HepG2 (cell line): ENCODE measurements at regions not wholly inside any gene's neighbourhood (a gene's known extent, or its start where the extent isn't known, plus 50 kb on each side); places are given as distances from the start of the nearest gene placed in this dataset.

Experiments
- ATAC-seq: fragments of 200-7000 bp; cut with Tn5 transposase; 3 replicates; pipeline ENCODE4 v1.9.1; 2020; ENCODE audit warnings: mild to moderate bottlenecking, moderate library complexity
- BruUV-seq: library from RNA; stranded (reverse); fragments of 400-500 nt; replicated peaks from 2 replicates; lab custom pipeline; 2021; lab: Mats Ljungman, UMichigan
- CTCF ChIA-PET: fragments of 300-600 bp; formaldehyde crosslinking; extraction: SDS; loops from one replicate; lab custom pipeline; 2021; ENCODE audit warnings: low total read pairs, inconsistent platforms, low intra/inter-chr PET ratio; lab: Yijun Ruan, JAX
- POLR2A ChIA-PET: fragments of 350-600 bp; sonication (Branson Sonifier 250); formaldehyde crosslinking; loops from one replicate; lab custom pipeline; 2020; ENCODE audit warnings: antibody characterized with exemption, inconsistent platforms; lab: Yijun Ruan, JAX
- DNase-seq: peaks from one replicate; pipeline ENCODE4 v3.0.0-alpha.2; 2015; ENCODE audit warnings: low spot score
- FAIRE-seq: peaks from 3 replicates; lab custom pipeline; 2011; peaks lifted over from hg19 to GRCh38; lab: Jason Lieb, UNC
- H2AFZ ChIP-seq: one replicate; pipeline ENCODE4 v1.6.1; 2011; ENCODE audit warnings: low read length, inconsistent platforms
- H3K27ac ChIP-seq: fragments of 300-600 bp; 3 replicates; pipeline ENCODE4 v1.8.0; 2011; ENCODE audit warnings: mixed run types, mild to moderate bottlenecking, mixed read lengths, low read length, inconsistent platforms; ENCODE audit not compliant: insufficient read depth; ENCODE audit errors: extremely low read length
- H3K27me3 ChIP-seq, 2 experiments: fragments of 200-600 bp in 1 of 2; 2 replicates in 1 of 2; 3 replicates in 1 of 2; pipeline versions ENCODE4 v1.6.0 to v1.8.0; 2011; ENCODE audit warnings: low read length in 2 of 2, mild to moderate bottlenecking in 2 of 2, moderate library complexity in 2 of 2, inconsistent platforms in 1 of 2; ENCODE audit not compliant: insufficient read depth in 2 of 2, control insufficient read depth in 1 of 2
- H3K36me3 ChIP-seq, 2 experiments: fragments of 200-600 bp in 1 of 2; replicated peaks in 1 of 2; 2 replicates in 1 of 2; 3 replicates in 1 of 2; pipeline versions ENCODE4 v1.5.1 to v1.8.0; 2011; ENCODE audit warnings: low read length in 2 of 2, inconsistent platforms in 1 of 2; ENCODE audit not compliant: insufficient read depth in 2 of 2, control insufficient read depth in 1 of 2
- H3K4me1 ChIP-seq: 2 replicates; pipeline ENCODE4 v1.5.1; 2012; ENCODE audit warnings: low read length, inconsistent platforms; ENCODE audit not compliant: insufficient read depth
- H3K4me2 ChIP-seq: 2 replicates; pipeline ENCODE4 v1.6.0; 2011; ENCODE audit warnings: low read depth, low read length, inconsistent platforms
- H3K4me3 ChIP-seq, 3 experiments: fragments of 200-600 bp in 1 of 3; sonication (generic), shearing (Covaris generic) in 1 of 3; replicated peaks in 1 of 3; 2 replicates each; pipeline ENCODE4 v1.5.1; 2011 to 2016; ENCODE audit warnings: low read length in 3 of 3, inconsistent platforms in 2 of 3, low read depth in 2 of 3, mild to moderate bottlenecking in 2 of 3, control low read depth in 1 of 3, mixed read lengths in 1 of 3; ENCODE audit not compliant: insufficient read depth in 1 of 3
- H3K79me2 ChIP-seq: one replicate; pipeline ENCODE4 v1.6.1; 2011; ENCODE audit warnings: low read length, inconsistent platforms; ENCODE audit not compliant: insufficient read depth
- H3K9ac ChIP-seq: 2 replicates; pipeline ENCODE4 v1.6.0; 2011; ENCODE audit warnings: mild to moderate bottlenecking, low read depth, low read length, inconsistent platforms; ENCODE audit not compliant: insufficient read depth
- H3K9me3 ChIP-seq: 2 replicates; pipeline ENCODE4 v1.5.1; 2012; ENCODE audit warnings: mild to moderate bottlenecking, low read length
- H4K20me1 ChIP-seq: 2 replicates; pipeline ENCODE4 v1.6.0; 2011; ENCODE audit warnings: inconsistent platforms, mild to moderate bottlenecking, low read length, moderate library complexity; ENCODE audit not compliant: insufficient read depth
- IRX3 ChIP-seq: sonication (generic); formaldehyde crosslinking; IDR thresholded peaks from 2 replicates; pipeline ENCODE4 v1.8.1; 2023; ENCODE audit warnings: mild to moderate bottlenecking, low read depth, missing genetic modification reagents, borderline replicate concordance
- PTBP1 ChIP-seq: fragments of 200-400 bp; formaldehyde crosslinking; IDR thresholded peaks from 2 replicates; pipeline ENCODE4 v1.6.1; 2018; ENCODE audit warnings: low read length, low read depth; ENCODE audit not compliant: poor library complexity, severe bottlenecking
- SATB2 ChIP-seq: sonication (generic); formaldehyde crosslinking; IDR thresholded peaks from 2 replicates; pipeline ENCODE4 v1.5.0; 2020; ENCODE audit warnings: missing genetic modification reagents
- TSC22D2 ChIP-seq: sonication (generic); formaldehyde crosslinking; IDR thresholded peaks from 2 replicates; pipeline ENCODE4 v1.5.1; 2020; ENCODE audit warnings: missing genetic modification reagents, mild to moderate bottlenecking, borderline replicate concordance
- ZNF263 ChIP-seq: sonication (generic); formaldehyde crosslinking; IDR thresholded peaks from 2 replicates; pipeline ENCODE4 v1.4.0; 2020; ENCODE audit warnings: missing genetic modification reagents
- ZNF431 ChIP-seq: sonication (generic); formaldehyde crosslinking; IDR thresholded peaks from 2 replicates; pipeline ENCODE4 v1.9.0; 2022; ENCODE audit warnings: missing genetic modification reagents, low read depth, mild to moderate bottlenecking, borderline replicate concordance
- WGBS: methylation state at CpG from one replicate; pipeline ENCODE4 v1.1.6; 2017; ENCODE audit warnings: low lambda C conversion rate; 5-methylcytosine and 5-hydroxymethylcytosine counted together
- in situ Hi-C: cut with HindIII; loops from 2 replicates; pipeline ENCODE4 v1.10.0; 2017; ENCODE audit warnings: low pct_unique_long_range_greater_than_20kb; ENCODE audit not compliant: extremely low pct_ligation_motif_present
- intact Hi-C: fragments of 100-400 bp; cut with micrococcal nuclease; formaldehyde crosslinking; loops from one replicate; pipeline ENCODE4 v1.10.0; 2022; ENCODE audit not compliant: unreplicated experiment
- TF ChIP-seq, protein P1 (sequence below): sonication (generic); formaldehyde crosslinking; IDR thresholded peaks from 2 replicates; pipeline ENCODE4 v1.5.0; 2020; ENCODE audit warnings: mild to moderate bottlenecking, missing genetic modification reagents, borderline replicate concordance
- TF ChIP-seq, protein P2 (sequence below): sonication (generic); formaldehyde crosslinking; IDR thresholded peaks from 2 replicates; pipeline ENCODE4 v1.4.0; 2020; ENCODE audit warnings: missing genetic modification reagents, low read depth, mild to moderate bottlenecking, borderline replicate concordance
- TF ChIP-seq, protein P3 (sequence below): sonication (generic); formaldehyde crosslinking; IDR thresholded peaks from 2 replicates; pipeline ENCODE4 v1.5.1; 2020; ENCODE audit warnings: missing genetic modification reagents, mild to moderate bottlenecking, borderline replicate concordance
- TF ChIP-seq, protein P4 (sequence below): fragments of 450-650 bp; IDR thresholded peaks from 2 replicates; pipeline ENCODE4 v1.6.1; 2017; ENCODE audit warnings: mild to moderate bottlenecking

DNA sequence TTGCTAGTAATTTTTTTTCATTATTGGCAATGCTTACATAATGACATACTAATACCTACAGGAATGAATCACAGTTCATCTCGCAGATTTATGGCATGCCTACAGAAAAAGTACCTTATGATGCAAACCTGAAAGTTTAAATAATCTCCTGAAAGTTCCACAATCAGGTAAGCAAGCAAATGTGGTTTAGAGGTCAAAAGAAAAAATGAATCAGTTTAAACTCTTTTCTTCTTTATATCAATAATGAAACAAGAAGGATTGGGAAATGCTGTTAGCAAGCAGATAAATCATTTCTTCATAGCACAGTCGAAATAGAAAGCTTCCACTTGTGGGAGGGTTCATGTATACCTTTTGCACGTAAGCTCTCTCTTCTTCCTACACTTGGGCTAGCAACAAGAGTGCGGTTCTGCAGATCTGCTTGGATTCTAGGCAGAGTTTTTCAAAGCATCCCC lies 53.7 kb upstream of the MTPN start:
- H3K4me2 ChIP-seq, result no peak overlapping the region
- no TSS peak for BruUV-seq
- DNase-seq (no peak), ATAC-seq (no peak), FAIRE-seq (no peak)
- no peak overlapping the region for H3K9ac ChIP-seq
- H3K4me3 ChIP-seq, result no peak overlapping the region
- no peaks in the 10 kb centered on the region for H3K79me2 ChIP-seq
- H3K36me3 ChIP-seq, result no peaks in the 10 kb centered on the region
- no peak overlapping the region for H2AFZ ChIP-seq
- in situ Hi-C loops (no loop called here), intact Hi-C loops (no loop called here)
- POLR2A ChIA-PET, result no interaction called here
- no peaks in the 10 kb centered on the region for H3K9me3 ChIP-seq
- WGBS, result 16% methylated on average over 4 of the region's 4 CpGs
- H4K20me1 ChIP-seq, result no peaks in the 10 kb centered on the region
- no peaks in the 10 kb centered on the region for H3K4me1 ChIP-seq
- H3K27ac ChIP-seq, result no peak overlapping the region
- H3K27me3 ChIP-seq, result no peaks in the 10 kb centered on the region
- CTCF ChIA-PET, result no interaction called here
- no peak for TF ChIP-seq IRX3 (CRISPR knock-in tag)
- TF ChIP-seq, protein P1, sequence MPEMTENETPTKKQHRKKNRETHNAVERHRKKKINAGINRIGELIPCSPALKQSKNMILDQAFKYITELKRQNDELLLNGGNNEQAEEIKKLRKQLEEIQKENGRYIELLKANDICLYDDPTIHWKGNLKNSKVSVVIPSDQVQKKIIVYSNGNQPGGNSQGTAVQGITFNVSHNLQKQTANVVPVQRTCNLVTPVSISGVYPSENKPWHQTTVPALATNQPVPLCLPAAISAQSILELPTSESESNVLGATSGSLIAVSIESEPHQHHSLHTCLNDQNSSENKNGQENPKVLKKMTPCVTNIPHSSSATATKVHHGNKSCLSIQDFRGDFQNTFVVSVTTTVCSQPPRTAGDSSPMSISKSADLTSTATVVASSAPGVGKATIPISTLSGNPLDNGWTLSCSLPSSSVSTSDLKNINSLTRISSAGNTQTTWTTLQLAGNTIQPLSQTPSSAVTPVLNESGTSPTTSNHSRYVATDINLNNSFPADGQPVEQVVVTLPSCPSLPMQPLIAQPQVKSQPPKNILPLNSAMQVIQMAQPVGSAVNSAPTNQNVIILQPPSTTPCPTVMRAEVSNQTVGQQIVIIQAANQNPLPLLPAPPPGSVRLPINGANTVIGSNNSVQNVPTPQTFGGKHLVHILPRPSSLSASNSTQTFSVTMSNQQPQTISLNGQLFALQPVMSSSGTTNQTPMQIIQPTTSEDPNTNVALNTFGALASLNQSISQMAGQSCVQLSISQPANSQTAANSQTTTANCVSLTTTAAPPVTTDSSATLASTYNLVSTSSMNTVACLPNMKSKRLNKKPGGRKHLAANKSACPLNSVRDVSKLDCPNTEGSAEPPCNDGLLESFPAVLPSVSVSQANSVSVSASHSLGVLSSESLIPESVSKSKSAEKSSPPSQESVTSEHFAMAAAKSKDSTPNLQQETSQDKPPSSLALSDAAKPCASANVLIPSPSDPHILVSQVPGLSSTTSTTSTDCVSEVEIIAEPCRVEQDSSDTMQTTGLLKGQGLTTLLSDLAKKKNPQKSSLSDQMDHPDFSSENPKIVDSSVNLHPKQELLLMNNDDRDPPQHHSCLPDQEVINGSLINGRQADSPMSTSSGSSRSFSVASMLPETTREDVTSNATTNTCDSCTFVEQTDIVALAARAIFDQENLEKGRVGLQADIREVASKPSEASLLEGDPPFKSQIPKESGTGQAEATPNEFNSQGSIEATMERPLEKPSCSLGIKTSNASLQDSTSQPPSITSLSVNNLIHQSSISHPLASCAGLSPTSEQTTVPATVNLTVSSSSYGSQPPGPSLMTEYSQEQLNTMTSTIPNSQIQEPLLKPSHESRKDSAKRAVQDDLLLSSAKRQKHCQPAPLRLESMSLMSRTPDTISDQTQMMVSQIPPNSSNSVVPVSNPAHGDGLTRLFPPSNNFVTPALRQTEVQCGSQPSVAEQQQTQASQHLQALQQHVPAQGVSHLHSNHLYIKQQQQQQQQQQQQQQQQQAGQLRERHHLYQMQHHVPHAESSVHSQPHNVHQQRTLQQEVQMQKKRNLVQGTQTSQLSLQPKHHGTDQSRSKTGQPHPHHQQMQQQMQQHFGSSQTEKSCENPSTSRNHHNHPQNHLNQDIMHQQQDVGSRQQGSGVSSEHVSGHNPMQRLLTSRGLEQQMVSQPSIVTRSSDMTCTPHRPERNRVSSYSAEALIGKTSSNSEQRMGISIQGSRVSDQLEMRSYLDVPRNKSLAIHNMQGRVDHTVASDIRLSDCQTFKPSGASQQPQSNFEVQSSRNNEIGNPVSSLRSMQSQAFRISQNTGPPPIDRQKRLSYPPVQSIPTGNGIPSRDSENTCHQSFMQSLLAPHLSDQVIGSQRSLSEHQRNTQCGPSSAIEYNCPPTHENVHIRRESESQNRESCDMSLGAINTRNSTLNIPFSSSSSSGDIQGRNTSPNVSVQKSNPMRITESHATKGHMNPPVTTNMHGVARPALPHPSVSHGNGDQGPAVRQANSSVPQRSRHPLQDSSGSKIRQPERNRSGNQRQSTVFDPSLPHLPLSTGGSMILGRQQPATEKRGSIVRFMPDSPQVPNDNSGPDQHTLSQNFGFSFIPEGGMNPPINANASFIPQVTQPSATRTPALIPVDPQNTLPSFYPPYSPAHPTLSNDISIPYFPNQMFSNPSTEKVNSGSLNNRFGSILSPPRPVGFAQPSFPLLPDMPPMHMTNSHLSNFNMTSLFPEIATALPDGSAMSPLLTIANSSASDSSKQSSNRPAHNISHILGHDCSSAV, result no peak
- no peak for TF ChIP-seq PTBP1
- TF ChIP-seq, protein P2, sequence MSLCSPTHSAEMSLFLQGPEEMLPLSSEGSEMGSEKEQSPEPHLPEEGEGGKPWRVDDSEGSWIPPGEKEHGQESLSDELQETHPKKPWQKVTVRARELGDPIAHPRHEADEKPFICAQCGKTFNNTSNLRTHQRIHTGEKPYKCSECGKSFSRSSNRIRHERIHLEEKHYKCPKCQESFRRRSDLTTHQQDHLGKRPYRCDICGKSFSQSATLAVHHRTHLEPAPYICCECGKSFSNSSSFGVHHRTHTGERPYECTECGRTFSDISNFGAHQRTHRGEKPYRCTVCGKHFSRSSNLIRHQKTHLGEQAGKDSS (CRISPR knock-in tag), result no peak
- TF ChIP-seq SATB2, result no peak
- TF ChIP-seq, protein P3, sequence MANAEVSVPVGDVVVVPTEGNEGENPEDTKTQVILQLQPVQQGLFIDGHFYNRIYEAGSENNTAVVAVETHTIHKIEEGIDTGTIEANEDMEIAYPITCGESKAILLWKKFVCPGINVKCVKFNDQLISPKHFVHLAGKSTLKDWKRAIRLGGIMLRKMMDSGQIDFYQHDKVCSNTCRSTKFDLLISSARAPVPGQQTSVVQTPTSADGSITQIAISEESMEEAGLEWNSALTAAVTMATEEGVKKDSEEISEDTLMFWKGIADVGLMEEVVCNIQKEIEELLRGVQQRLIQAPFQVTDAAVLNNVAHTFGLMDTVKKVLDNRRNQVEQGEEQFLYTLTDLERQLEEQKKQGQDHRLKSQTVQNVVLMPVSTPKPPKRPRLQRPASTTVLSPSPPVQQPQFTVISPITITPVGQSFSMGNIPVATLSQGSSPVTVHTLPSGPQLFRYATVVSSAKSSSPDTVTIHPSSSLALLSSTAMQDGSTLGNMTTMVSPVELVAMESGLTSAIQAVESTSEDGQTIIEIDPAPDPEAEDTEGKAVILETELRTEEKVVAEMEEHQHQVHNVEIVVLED (CRISPR knock-in tag), result no peak
- no peak for TF ChIP-seq TSC22D2
- TF ChIP-seq ZNF263 (CRISPR knock-in tag), result no peak
- TF ChIP-seq ZNF431 (CRISPR knock-in tag), result no peak
- TF ChIP-seq, protein P4, sequence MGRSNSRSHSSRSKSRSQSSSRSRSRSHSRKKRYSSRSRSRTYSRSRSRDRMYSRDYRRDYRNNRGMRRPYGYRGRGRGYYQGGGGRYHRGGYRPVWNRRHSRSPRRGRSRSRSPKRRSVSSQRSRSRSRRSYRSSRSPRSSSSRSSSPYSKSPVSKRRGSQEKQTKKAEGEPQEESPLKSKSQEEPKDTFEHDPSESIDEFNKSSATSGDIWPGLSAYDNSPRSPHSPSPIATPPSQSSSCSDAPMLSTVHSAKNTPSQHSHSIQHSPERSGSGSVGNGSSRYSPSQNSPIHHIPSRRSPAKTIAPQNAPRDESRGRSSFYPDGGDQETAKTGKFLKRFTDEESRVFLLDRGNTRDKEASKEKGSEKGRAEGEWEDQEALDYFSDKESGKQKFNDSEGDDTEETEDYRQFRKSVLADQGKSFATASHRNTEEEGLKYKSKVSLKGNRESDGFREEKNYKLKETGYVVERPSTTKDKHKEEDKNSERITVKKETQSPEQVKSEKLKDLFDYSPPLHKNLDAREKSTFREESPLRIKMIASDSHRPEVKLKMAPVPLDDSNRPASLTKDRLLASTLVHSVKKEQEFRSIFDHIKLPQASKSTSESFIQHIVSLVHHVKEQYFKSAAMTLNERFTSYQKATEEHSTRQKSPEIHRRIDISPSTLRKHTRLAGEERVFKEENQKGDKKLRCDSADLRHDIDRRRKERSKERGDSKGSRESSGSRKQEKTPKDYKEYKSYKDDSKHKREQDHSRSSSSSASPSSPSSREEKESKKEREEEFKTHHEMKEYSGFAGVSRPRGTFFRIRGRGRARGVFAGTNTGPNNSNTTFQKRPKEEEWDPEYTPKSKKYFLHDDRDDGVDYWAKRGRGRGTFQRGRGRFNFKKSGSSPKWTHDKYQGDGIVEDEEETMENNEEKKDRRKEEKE, result no peak
